ENCODE measurements at regions not wholly inside any gene's neighbourhood (a gene's known extent, or its start where the extent isn't known, plus 50 kb on each side); places are given as distances from the start of the nearest gene placed in this dataset.
"Not testable (repeated sequence)": the region's sequence is repeated elsewhere in the genome, so short reads cannot be mapped to it uniquely, and the experiment has no call there.

DNA sequence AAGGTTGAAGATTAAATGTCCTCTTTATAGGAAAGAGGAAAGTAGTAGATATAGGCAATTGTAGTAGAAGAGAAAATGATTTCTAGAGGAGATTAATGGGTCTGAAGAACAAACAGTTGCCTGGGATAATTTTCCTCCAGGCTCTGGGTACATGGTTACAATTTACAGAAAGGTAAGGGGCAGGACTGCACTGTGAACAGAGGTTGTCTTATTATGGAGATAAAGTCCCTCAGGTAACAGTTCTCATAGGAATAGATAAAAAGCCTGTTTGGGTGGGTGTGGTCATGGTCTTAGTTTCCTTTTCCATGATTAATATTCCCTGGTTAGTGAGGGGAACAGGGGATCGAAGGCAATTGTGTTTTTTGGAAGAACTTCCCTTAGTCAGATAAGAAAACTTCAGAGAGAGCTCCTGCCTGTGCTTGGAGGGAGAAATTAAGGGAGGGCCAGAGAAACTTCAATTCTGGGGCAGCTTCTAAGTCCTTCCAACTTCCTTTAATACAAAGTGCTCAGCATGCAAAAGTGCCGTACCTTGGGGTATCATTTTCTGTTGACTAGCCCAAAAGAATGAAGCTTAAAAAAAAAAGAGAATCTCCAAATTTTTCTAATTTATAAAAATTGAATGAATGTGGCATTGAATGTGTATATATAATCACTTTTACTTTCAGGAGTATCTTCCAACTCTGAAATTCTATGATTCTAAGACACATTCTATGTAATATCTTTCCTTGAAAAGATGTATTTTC lies 295.4 kb upstream of the USP25 start:
- no peak for DNase-seq (ENCODE audit: low spot score)

DNA sequence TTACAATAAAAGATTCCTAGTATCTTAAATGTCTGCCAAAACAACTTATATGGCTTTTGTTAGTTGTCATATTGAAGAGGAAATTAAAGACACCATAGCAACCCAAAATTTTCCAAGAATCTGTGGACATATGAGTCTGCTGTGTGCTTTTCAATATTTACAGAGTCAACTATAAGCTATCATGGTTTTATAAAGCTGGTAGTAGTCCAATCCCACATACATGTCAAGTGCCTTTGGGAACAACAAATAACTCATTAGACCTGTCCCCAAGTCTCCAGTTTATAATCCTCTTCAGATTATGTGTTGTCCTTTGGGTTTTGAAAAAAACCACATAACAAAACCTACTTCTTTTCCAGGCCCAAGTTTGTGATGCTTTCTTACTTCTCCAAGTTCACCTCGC lies 293.8 kb upstream of the USP25 start:
- no peak for DNase-seq (ENCODE audit: low spot score)

DNA sequence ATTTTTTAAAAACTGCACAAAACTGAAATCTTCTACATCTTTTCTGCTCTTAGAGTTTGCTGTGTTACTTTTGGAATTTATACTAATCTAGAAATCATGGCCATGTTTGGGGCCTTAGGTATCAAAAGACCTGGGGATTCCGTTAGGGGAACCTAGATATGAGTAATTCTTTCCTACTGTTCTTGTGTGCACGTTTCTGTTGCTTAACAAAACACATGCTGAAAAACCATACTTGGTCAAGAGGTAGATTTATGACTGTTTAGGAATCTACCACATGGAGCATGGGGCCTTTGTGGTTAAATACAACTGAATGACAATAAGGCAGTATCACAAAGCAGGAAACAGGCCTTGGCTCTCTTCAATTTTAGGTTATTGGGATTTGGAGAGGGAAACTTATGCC lies 291.9 kb upstream of the USP25 start:
- no peak for DNase-seq (ENCODE audit: low spot score)

DNA sequence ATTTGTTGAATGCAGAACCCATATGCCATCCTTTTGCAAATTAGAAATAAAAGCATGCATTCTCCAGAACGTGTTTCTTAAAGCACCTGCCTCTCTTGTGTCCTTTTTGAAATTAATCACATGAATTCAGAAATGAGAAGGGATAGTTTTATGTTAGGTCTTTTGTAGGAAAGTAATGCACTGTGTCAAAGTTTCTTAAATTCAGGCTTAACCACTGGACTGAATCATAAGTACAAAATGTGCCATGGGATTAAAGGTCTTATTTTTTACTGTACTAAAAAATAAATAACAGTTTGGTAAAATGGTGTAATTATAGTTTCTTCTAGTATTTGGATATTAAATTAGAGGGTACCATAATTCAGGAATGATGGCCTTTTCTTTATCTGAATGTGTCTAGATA lies 290.1 kb upstream of the USP25 start:
- DNase-seq (ENCODE audit: low spot score): no peak

DNA sequence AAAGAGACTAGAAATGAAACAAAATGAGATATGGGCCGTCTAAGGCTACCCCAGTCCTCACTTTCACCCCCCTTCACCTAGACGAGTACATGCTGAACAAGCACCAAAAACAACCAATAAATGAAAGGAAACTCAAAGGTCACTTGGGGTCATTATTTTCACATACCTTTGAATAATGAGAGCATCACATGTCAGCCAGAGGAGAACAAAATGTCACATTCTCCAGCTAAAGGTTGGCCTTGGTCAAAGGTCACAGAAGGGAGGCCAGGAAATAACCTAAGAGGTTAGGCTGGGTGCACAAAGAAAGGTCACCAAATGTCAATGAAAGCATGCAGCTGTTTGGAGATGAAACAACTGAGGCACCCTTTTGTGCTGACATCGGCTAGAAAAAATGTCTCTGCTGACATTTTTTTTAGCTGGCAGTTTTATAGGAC lies 288.7 kb upstream of the USP25 start:
- no peak for DNase-seq (ENCODE audit: low spot score)

DNA sequence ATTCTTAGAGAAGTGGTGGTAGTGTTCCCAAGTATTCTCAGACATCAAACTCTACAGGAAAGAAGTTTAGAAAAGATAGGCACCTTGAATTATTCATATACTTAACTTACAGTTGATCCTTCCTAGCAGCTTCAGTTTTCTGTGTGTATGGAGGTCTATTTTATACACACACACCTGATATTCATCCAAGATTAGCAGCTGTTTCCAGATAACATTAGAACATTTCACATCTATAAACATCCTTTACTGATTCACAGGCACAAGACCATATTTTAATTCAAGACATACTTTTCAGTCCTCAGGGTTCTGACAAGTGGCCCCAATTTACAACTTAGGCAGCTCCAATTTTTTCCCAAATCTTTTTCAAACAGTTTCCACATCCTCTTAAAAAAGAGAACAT lies 287.8 kb upstream of the USP25 start:
- no peak for DNase-seq (ENCODE audit: low spot score)

DNA sequence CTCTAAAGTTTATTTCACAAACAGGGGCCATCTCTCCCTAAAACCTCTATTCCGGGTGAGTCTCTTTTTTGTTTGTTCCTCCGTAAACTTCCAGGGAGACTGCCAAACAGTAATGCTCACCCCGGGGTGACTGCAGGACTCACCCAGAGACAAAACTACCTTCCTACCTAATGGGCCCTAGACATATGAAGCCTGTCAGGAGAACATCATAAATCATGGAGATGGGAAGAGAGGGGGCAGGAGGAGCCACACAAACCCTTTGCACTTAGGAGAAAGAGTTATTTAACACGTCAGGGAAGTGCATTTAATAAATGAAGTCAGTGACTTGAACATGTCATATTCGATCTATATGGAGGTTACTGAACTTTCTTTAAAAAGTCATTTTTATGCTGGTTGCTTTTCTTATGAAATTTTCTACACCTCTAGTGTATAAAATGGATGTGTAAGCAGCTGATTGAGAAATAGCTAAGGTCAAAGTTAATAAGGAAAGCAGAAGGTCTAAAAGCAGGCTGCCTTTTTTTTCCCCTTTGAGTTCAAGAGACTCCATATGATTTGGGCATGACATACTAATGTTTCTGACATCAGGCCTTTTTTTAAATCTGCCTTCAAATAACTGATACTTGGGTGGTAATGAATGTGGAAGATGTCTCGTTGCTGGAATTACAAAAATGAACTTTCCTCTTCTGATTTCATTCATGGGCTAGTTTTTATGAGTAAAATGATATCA lies 286.9 kb upstream of the USP25 start:
- no peak for DNase-seq (ENCODE audit: low spot score)

DNA sequence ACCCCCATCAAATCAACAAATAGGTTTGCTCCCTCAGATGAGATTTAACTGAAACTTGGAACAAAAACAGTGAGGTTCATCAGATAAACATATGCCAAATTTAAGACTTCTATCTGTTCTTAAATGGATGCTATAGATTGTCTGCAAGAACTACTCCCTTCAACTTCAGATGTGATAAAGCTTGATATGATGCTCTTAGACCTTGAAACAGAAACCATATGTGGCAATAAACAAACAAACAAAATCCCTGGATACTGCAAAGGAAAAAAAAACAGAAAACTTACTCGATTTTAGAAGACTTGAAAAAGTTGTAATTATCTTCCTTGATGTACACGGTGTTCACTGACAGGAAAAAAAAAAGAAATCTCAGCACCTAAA lies 286.1 kb upstream of the USP25 start:
- DNase-seq (ENCODE audit: low spot score): no peak

DNA sequence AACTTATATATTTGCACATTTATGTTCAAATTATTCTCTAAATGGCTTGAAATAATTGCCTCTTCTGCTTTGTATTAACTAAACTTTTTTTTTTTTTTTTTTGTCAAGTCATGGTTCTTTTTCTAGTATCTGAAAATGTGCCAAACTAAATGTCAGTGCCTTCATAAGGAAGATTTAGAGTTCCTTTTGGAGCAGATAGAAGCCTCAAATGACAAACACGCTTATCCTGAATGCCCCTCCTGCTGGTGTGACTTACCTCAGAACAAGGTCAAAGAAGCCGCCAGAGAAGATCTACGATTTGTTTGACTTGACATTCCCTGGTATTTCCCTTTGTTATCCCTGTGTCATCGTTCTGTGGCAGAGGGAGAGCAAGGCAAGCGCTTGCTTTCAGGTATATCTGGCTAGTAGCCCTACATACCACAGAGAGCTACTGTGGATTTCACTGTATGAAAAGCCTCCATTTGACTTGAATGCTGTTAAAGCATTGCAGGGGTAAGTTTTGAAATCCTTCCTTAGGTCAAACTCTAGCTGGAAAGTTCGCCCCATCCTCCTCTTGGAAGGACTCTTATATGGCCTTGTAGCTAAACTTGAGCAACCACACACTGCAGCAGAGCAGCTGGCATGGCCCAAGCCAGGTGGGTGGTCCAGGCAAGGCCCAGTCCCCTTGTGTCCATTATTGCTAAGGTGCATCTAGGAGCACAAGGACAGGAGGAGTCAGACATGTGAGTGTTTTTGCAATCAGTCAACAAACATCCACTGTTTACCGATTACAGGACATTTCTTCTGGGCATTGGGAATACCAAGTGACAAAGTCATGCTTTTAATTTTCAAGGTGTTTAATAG lies 285.4 kb upstream of the USP25 start:
- DNase-seq (ENCODE audit: low spot score): no peak

DNA sequence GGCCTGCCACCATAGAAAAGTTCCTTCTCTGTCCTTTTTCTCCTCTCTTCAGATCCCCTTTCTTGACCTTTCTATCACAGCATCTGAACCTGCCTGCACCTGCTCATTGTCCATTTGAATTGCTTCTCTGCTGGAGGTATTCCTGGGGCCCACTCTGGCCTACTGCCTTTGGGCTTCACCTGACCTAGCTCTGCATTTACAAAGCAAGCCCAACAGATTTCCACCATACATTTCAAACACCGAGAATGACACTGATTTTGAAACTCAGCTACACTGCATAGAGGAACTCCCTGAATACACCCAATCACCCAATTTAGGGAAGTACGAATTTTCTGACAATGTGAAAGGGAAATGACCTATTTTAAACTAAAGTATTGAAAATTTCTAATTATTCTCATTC lies 284.5 kb upstream of the USP25 start:
- no peak for DNase-seq (ENCODE audit: low spot score)

DNA sequence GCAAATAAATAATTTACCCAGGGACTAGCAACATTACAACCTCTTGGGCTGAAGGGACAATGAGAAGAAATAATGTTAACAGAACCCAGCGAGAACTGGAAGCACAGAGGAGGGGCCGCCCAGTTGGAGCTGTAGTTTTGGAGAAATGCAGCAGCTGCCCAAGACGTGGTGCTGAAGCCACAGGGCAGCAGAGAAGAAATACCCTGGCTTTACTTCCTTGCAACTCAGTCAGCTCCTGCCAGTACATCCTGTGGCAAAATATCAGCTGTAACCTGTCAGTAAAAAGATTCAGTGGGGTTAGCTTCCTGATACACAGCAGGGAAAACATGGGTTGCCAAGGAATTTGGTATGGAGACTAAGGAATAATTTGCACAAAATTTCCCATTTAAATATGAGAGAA lies 283.6 kb upstream of the USP25 start:
- no peak for DNase-seq (ENCODE audit: low spot score)

DNA sequence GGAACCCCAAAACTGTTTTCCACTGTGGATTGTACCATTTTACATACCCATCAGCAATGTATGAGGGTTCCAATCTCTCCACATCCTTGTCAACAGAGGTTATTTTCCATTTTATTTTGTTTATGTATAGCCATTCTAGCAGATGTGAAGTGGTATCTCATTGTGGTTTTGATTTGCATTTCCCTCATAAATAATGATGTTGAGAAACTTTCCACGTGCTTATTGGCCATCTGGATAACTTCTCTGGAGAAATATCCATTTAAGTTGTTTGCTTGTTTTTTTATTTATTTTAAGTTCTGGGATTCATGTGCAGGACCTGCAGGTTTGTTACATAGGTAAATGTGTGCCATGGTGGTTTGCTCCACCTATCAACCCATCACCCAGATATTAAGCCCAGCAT lies 280.2 kb upstream of the USP25 start:
- DNase-seq (ENCODE audit: low spot score): no peak

DNA sequence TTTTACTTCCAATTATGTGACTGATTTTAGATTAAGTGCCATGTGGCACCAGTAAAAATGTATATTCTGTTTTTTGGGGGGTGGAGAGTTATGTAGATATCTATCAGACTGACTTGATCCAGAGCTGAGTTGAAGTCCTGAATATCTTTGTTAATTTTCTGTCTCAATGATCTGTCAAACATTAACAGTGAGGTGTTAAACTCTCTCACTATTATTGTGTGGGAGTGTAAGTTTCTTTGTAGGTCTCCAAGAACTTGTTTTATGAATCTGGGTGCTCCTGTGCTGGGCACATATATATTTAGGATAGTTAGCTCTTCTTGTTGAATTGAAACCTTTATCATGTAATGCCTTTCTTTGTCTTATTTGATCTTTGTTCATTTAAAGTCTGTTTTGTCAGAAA lies 276.5 kb upstream of the USP25 start:
- no peak for DNase-seq (ENCODE audit: low spot score)

DNA sequence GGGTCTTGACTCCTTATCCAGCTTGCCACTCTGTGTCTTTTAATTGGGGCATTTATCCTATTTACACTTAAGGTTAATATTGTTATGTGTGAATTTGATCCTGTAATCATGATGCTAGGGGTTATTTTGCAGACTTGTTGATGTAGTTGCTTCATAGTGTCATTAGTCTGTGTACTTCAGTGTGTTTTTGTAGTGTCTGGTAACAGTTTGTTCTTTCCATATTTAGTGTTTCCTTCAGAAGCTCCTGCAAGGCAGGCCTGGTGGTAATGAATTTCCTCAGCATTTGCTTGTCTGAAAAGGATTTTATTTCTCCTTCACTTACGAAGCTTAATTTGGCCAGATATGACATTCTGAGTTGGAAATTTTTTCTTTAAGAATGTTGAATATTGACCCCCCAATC lies 276.0 kb upstream of the USP25 start:
- DNase-seq (ENCODE audit: low spot score): not testable (repeated sequence)

DNA sequence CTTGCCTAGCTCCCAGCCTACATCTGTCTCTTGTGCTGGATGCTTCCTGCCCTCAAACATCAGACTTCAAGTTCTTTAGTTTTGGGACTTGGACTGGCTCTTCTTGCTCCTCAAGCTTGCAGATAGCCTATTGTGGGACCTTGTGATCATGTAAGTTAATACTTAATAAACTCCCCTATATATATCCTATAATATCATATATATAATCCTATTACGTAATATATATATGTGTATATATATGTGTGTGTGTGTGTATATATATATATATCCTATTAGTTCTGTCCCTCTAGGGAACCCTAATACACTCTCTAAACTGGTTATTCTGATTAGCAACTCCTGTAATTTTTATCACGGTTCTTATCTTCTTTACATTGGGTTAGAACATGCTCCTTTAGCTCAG lies 274.9 kb upstream of the USP25 start:
- not testable (repeated sequence) for DNase-seq (ENCODE audit: low spot score)

DNA sequence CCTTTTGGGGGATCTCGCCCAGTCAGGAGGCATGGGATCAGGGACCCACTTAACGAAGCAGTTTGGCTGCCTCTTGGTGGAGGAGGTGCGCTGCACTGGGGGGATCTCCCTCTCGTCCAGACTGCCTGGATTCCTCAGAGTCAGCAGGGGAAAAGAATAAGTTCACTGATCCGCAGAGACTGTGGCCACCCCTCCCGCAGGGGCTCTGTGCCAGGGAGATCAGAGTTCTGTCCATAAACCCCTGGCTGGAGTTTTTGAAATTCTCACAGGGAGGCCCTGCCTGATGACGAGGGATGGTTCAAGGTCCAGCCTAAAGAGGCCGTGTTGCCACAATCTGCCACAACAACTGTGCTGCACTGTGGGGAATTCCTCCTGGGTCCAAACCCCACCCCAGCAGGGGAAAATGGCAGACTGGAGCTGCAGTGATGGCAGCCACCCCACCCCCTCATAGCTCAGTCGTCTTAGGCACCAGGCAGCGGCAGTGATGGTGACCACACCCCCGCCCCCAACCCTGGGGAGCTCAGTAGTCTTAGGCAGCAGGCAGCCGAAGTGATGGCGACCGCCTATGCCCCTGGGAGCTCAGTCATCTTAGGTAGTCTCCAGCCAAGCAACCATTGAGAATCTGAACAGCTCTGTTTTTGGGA lies 273.8 kb upstream of the USP25 start:
- DNase-seq (ENCODE audit: low spot score): no peak

DNA sequence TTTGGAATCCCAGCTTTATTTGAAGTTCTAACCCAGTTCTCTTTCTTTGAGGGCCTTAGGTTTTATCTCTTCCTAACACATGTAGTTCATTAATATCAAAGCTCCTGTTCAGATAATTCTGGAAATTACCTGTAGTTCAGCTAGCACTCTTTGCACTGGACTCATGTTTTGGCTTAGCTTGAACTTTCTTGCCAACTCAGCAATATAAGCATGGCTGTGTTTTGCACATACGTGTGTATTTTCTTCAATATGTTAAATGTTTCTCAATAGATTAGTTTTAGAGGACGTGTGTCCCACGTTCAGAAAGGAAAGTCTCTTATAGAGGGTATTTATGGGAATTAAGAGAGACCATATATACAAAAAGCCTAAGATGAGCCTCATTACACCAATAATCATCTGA lies 271.8 kb upstream of the USP25 start:
- DNase-seq (ENCODE audit: low spot score): no peak

DNA sequence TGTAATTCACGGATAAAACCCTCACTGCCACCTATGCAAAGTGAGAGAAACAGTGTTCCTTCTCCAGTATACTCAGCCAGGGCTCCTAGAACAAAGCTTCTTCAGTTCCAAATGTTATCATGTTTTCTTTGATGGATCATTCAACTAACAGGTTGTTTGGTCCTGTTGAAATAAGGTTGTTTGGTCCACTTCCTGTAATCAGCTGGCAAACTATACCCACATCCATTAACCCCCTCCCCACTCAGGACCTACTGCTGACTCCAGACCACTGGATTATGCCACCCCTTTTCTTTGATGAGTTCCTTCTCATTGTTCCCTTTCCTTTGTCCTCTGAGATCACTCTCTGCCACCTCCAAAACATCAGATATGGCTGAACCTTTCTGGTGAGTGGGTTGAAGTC lies 267.7 kb upstream of the USP25 start:
- DNase-seq (ENCODE audit: low spot score): no peak

DNA sequence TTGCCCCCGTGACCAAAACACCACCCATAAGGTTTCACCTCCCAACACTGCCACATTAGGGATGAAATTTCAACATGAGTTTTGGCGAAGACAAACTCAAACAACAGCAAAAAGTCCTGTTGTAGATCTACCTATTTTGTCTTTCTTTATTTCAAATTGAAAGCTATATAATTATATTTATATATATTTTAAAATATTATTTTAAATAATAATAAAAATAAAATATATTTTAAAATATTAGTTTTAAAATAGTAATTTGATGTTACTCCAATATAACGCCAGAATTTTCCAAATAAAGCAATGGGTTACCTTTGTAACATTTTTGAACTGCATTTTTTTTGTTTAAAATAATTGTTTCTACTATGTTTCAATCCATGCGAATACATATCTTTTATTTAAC lies 263.5 kb upstream of the USP25 start:
- DNase-seq (ENCODE audit: low spot score): no peak

DNA sequence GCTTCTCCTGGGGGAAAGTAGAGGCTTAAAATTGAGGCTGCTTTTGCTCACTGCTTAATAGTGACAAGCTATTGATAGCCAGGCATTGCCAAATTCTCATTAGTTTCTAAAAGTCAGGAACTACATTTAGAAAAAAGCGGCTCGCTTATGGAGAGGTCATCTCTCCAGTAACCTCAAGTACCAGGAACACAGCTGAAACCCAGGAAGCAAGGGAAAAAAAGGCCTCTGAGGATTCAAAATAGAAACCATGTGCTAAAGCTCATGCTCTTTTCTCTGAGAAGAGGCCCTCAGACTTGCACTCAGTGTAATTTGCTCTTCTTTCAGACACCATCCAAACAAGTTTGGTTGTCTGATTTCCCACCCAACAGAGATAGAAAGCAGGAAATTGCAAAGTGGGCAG lies 261.4 kb upstream of the USP25 start:
- DNase-seq (ENCODE audit: low spot score): no peak

DNA sequence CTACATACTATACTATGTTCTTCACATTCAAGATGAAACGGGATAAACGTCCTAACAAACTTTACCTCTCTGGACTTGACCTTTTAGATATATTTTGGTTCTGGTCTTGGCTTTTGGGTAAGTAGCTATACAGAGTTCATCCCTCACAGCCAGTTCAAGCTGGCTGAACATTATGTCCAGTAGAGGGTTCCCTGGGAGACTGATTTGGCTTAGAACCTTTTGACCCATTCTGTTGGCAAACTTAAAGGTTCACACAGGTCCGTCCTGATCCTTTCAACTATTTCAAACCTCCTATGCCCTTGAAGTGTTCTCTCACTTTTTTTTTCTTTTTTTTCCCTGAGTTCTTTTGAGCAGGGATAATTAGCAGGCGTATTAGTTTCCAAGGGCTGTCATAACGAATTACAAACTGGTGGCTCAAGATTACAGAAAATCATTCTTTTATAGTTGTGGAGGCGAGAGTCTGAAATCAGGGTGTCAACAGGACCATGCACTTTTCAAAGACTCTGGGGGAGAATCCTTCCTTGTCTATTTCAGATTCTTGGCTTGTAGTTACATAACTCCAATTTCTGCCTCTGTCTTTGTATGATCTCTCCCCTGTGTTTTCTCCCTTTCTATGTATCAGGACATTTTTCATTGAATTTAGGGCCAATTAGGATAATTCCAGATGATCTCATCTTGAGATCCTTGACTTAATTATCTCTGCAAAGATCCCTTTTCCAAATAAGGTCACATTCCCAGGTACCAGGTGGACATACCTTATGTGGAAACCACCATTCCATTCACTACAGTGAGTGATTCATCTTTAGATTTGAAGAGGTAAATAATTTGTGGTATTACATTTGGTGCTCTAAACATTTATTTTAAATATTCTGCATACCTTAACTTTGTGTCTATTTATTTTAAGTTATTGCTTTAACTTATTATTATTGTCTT lies 257.4 kb upstream of the USP25 start:
- no peak for DNase-seq (ENCODE audit: low spot score)

All from NAMALWA (cell line).